GM19463 (cell line): ENCODE measurements at regions not wholly inside any gene's neighbourhood (a gene's known extent, or its start where the extent isn't known, plus 50 kb on each side); places are given as distances from the start of the nearest gene placed in this dataset.
"Not testable (repeated sequence)": the region's sequence is repeated elsewhere in the genome, so short reads cannot be mapped to it uniquely, and the experiment has no call there.

Source experiments
- ATAC-seq: cut with Tn5 transposase; IDR thresholded peaks from one replicate; pipeline ENCODE4 v1.9.1; 2021; ENCODE audit warnings: mild to moderate bottlenecking, moderate library complexity; ENCODE audit not compliant: unreplicated experiment

GRCh38 chr2:184049566-184049965 is 548.8 kb upstream of the ZNF804A start:
- no peak for ATAC-seq

DNA sequence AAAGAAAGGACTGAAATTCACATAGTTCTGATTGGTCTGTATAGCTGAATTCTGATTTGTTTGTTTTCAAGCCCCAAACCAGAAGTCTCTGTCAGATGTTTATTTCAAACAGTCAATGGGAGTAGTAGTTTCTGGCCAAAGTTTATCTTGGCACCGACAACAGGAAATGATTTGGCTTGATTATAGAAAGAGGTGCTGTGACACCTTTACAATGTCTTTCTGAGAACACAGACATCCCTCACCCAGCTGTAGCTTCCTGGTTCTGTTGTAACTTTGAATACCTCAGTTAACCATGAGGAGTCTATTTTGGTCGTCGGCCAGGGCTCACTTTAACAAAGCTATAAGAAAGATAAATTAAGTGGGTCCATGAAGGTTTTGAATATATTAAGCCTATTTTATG is 545.0 kb upstream of the ZNF804A start:
- no peak for ATAC-seq

- not testable (repeated sequence) for ATAC-seq
Measured at GRCh38 chr2:184054419-184054818, 543.9 kb upstream of the ZNF804A start.

DNA sequence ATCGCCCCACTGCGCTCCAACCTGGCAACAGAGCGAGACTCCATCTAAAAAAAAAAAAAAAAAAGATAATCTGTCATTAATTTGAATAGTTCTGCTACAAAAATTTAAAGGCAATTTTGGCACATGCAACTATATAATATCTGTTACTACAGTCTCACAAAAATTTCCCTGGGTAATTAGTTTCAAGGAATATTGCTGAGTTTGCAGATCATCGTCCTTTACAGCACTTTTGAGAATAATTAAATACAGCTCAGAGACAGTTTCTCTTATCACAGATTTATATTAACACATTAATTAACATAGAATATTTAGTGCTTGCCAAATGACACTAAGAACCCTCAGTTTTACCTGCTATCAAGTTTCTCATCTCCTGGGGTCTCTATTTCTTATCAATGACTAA is 540.4 kb upstream of the ZNF804A start:
- ATAC-seq = no peak

DNA sequence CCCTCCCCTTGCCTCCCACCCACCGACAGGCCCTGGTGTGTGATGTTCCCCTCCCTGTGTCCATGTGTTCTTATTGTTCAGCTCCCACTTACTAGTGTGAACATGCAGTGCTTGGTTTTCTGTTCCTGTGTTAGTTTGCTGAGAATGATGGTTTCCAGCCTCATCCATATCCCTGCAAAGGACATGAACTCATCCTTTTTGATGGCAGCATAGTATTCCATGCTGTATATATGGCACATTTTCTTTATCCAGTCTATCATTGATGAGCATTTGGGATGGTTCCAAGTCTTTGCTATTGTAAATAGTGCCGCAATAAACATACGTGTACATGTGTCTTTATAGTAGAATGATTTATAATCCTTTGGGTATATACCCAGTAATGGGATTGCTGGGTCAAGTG is 538.1 kb upstream of the ZNF804A start:
- not testable (repeated sequence) for ATAC-seq

DNA sequence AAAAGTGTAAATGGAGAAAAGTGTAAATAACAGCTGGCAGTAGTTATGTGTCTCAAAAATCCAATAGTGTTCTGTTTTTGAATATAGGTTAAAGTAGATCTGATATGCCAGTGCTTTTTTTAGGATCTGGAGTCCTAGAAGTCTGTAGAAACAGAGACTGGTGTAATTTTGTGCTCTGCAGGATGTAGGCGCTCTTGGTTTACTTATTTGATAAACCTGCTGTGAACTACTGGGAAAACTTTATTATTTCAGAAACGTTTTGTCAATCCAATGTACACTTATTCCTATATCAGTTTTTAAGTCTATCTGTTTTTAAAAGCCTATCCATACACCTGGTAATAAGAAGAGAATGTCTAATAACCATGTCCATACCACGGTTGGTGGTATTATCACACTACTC is 530.8 kb upstream of the ZNF804A start:
- ATAC-seq = no peak

GRCh38 chr2:184072470-184072869 is 525.9 kb upstream of the ZNF804A start:
- no peak for ATAC-seq

- ATAC-seq = no peak
Measured at GRCh38 chr2:184078496-184078895, 519.8 kb upstream of the ZNF804A start.

DNA sequence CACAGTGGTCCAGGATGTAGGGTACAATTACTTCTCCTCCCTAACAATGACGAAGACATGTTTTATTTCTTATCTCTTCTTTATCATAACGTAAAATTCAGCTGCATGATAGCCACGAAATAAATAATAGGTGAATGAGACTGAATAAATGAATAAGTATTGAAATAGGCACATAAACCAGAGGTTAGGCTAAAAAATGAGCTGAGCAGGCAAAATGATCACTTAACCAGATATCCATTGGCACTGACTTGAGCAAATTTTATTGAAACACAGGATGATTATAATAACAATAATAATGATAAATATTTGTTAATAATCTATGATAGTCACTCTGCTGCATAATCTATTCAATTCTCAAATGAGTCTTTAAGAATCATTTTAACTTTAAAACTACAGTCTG is 506.9 kb upstream of the ZNF804A start:
- ATAC-seq = no peak

- ATAC-seq = peak; percentile 72
Measured at GRCh38 chr2:184113696-184114403, 484.5 kb upstream of the ZNF804A start.

- ATAC-seq = peak; percentile 49
Measured at GRCh38 chr2:184114439-184114838, 483.9 kb upstream of the ZNF804A start.

DNA sequence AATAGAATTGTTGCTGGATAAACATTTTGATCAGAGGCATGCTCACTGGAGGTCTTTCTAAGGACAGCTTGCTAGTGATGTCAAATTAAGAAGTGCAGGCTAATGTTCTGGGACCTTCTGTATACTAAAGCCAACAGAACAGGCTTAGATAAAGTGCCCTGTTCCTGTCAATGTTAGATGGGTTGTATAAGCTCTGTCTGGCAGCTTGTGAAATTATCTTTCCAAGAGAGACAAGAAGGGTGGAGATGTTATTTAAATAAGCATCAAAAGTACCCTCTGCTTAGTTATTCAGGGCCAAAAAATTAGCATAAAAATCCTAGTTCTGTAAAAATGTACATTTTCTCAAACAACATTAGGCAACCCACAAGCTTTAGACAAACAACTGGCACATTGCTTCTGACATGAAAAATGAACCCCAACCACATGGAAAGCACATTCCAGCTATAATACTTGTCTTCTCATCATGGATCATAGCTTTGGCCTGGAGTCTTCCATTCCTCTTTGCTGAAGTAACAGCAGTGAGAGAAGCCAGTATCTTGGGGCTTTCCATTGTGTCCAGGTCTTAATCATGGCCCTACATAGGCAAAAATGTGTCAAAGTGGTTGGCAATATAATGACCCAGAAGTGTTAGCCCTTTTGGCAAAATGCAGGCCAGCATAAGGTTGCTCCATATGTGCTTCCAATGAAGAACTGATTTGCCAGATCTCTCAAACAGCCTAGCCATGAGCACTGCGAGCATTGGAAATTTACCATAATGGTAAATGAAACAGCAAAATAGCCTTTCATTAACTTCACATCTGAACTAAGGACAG is 478.1 kb upstream of the ZNF804A start:
- ATAC-seq = no peak

DNA sequence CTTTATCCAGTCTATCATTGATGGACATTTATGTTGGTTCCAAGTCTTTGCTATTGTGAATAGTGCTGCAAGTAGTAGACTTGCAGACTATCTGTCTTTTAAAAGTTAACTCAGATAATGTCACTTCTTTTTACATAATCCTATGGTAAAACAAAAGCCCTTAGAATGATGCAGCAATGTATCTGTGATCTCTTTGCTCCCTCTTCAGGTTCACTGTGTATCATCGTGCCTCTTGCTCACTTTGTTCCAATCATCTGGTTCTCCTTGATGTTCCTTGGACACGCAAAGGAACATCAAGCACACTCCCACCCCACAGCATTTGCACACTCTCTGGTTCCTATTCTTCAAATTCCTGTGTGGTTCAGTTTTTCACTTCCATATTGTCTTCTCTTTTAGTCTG is 472.5 kb upstream of the ZNF804A start:
- no peak for ATAC-seq

- ATAC-seq = no peak
Measured at GRCh38 chr2:184129073-184129472, 469.3 kb upstream of the ZNF804A start.

DNA sequence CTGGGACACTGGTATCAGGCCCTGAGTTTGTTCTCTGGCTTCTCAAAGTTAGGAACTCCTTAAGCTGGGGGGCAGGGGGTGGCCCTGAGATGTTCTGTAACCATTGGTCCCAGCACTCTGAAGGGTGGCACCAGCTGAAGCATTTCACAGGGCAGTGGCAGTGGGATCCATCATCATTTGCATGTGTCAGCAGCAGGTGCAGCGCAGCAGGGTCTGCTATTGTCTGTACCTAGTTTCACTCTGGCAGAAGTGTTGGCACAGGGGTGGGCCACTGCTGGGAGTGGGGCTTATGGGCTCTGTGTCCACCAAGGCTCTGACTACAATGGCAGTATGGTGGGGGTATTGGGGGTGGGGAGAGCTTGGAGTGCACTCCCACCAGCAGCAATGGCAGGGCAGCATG is 460.4 kb upstream of the ZNF804A start:
- no peak for ATAC-seq

DNA sequence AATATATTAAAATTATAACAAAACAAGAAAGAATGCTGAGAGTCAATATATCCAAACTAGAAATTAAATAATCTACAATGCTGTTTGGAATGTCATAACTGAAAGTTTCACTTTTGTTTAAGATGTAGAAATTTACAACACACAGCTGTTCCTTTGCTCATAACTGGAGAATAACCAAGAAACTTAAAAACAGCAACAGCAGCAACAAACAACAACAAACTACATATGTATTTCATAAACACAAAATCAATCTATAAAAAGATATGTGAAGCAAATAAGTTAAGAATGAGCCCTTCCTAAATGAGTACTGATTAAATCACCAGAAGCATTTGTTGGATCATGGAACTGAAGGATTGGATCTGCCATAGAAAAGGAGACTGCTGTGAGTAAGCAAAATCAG is 456.5 kb upstream of the ZNF804A start:
- no peak for ATAC-seq

- ATAC-seq = no peak
Measured at GRCh38 chr2:184154438-184154837, 443.9 kb upstream of the ZNF804A start.

DNA sequence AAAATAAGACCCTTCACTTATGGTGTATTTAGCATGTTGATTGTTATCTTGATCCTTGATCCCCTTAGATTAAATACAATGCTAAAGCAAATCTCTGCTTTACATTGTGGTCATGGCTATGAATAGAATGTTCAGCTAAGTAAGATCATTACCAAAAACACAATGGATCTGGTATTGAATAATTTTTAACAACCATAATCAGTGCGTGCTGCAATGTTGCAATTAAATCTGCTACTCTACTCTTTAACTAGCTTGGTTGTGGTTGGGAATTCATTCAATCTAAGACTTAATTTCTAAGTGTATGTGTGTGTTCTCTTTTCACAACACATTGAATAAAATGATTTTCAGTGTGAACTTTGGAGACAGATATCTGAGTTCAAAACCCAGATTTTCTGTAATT is 442.5 kb upstream of the ZNF804A start:
- ATAC-seq = no peak

DNA sequence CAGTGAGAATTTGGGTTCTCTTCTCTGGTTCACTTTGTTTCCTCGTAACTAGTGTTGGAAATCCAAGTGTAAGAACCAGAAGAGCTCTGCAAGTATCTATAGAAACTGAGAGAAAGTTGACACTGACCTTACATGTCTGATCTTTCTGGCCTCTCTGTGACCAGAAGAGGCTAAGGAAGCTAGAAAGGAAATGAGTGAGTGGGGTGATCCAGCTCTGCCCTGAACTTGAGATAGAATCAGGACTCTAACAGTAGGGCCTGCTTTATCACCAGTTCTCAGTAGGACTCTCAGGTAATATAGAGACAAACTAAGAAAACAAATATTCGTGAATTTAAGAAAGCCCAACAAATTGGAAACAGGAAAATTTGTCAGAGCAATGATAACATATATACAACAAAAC is 441.2 kb upstream of the ZNF804A start:
- ATAC-seq = no peak

DNA sequence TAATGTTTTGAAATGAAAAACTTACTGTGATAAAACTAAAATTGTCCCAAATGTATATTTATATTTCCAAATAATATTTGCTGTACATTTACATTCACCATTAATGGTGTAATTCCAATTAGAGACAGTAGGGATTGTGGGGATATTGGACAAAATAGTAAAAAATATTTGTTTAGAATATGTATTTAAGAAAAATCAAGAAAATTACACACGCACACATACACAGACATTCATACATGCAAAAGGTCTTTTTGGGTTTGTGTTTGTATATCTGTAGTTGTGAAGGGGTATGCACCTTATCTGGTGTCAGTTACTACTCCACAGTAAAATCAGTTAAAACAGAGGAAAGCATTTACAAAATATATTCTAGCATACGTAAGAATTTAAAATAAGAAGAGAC is 435.9 kb upstream of the ZNF804A start:
- no peak for ATAC-seq

- not testable (repeated sequence) for ATAC-seq
Measured at GRCh38 chr2:184168823-184169222, 429.5 kb upstream of the ZNF804A start.

DNA sequence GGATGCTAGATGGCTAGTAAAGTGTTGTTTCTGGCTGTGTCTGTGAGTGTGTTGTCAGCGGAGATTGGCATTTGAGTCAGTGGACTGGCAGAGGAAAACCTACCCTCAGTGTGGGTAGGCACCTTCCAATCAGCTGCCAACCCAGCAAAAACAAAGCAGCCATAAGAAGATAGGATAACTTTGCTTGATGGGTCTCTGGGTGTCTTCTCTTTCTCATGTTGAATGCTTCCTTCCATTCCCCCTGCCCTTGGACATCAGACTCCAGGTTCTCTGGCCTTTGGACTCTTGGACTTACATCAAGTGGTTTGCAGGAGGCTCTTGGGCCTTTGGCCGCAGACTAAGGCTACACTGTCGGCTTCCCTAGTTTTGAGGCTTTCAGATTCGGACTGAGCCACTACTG is 429.0 kb upstream of the ZNF804A start:
- ATAC-seq = no peak
